Nucleus accumbens (tissue), 56 donors: ENCODE measurements at regions not wholly inside any gene's neighbourhood (a gene's known extent, or its start where the extent isn't known, plus 50 kb on each side); places are given as distances from the start of the nearest gene placed in this dataset.
"Not testable (repeated sequence)": the region's sequence is repeated elsewhere in the genome, so short reads cannot be mapped to it uniquely, and the experiment has no call there.

ENCODE experiments used
- DNase-seq, 56 donors: peaks; one replicate each; lab custom pipeline; 2025; lab: John Stamatoyannopoulos, UW

GRCh38 chr3:73176941-73177340 is 115.5 kb downstream of the EBLN2 start:
- DNase-seq = no peak

GRCh38 chr3:73177827-73178226 is 116.4 kb downstream of the EBLN2 start:
- no peak for DNase-seq

- no peak for DNase-seq
Measured at GRCh38 chr3:73179601-73180000, 118.1 kb downstream of the EBLN2 start.

GRCh38 chr3:73186741-73187140 is 125.3 kb downstream of the EBLN2 start:
- no peak for DNase-seq

GRCh38 chr3:73187328-73187727 is 125.9 kb downstream of the EBLN2 start:
- DNase-seq = no peak

GRCh38 chr3:73188707-73189106 is 127.2 kb downstream of the EBLN2 start:
- no peak for DNase-seq

- no peak for DNase-seq
Measured at GRCh38 chr3:73192036-73192738, 130.7 kb downstream of the EBLN2 start.

GRCh38 chr3:73193943-73194342 is 132.5 kb downstream of the EBLN2 start:
- not testable (repeated sequence) for DNase-seq

- peak in 2 of 56 donors; percentile 3 to 37 for DNase-seq
Measured at GRCh38 chr3:73197187-73197586, 135.7 kb downstream of the EBLN2 start.

- DNase-seq = no peak
Measured at GRCh38 chr3:73203101-73203500, 141.6 kb downstream of the EBLN2 start.

- DNase-seq = no peak
Measured at GRCh38 chr3:73203633-73204032, 142.2 kb downstream of the EBLN2 start.

GRCh38 chr3:73204841-73205240 is 143.4 kb downstream of the EBLN2 start:
- DNase-seq = no peak

- no peak for DNase-seq
Measured at GRCh38 chr3:73206030-73206429, 144.6 kb downstream of the EBLN2 start.

- DNase-seq = no peak
Measured at GRCh38 chr3:73207946-73208440, 146.5 kb downstream of the EBLN2 start.

GRCh38 chr3:73210759-73211158 is 149.3 kb downstream of the EBLN2 start:
- no peak for DNase-seq

GRCh38 chr3:73212683-73213082 is 151.2 kb downstream of the EBLN2 start:
- no peak for DNase-seq

- DNase-seq = no peak
Measured at GRCh38 chr3:73213896-73214295, 152.4 kb downstream of the EBLN2 start.

GRCh38 chr3:73214846-73215245 is 153.4 kb downstream of the EBLN2 start:
- DNase-seq = no peak

- DNase-seq = no peak
Measured at GRCh38 chr3:73215281-73215680, 153.8 kb downstream of the EBLN2 start.

GRCh38 chr3:73215901-73216300 is 154.4 kb downstream of the EBLN2 start:
- no peak for DNase-seq

- DNase-seq = no peak
Measured at GRCh38 chr3:73216310-73216709, 154.9 kb downstream of the EBLN2 start.

- no peak for DNase-seq
Measured at GRCh38 chr3:73222126-73222525, 160.7 kb downstream of the EBLN2 start.
